ENCODE measurements at regions not wholly inside any gene's neighbourhood (a gene's known extent, or its start where the extent isn't known, plus 50 kb on each side); places are given as distances from the start of the nearest gene placed in this dataset.

DNA sequence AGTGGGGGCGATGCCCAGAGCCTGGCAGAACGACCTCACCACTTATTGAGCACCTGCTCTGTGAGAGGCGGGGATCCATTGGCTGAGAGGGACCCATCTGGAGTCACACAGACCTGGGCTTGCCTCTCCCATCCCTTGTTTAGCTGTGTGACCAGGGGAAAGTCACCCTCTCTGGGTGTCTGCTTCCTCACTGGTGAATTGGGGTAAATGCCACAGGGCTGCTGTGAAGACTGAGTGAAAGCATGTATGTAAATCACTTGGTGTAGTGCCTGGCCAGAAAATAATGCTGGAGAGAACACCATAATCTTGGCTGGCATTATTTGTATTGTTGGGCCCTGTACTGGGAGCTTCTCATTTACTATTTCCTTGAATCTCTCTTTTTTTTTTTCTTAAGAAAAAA, 83.4 kb upstream of the PRL start:
- 71 to 97% methylated on average over 3 of the region's 3 CpGs for WGBS, 2 donors
- peak in 1 of 2 donors; percentile 25 for DNase-seq

DNA sequence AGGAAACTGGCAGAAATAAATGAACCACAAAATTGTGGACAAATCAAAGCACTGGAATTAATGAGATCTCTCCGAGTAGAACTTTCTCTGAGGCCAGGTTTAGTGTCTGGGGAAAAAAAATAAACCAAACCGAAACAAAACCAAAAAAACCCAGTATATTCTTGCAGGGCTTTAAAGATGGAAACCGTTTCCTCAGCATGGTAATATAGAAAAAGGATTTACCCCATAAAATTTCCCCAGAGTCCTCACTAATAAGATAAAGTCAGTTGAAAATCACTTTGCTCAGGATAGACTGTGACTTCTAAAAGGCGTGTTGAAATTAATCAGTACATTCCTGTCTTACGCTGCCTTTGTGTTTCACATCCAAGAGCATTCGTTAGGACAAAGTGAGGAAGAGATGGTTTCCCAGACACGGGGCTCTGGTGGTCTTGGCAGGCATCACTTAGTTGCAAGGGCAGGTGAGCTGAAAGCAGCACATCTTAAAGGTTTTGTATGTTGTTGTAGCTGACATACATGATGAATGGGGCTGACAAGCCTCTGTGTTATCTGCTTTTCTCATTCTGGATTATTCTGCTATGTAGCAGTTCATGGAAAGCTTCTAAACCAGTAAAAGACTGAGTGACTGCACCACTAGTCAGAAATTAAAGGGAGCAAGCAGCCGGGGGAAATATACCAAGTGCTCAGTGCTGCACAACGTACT, 85.2 kb upstream of the PRL start:
- Histone ChIP-seq H3K9me3 (no peaks in the 10 kb centered on the region), H3K27me3 (no peaks in the 10 kb centered on the region), H3K4me3 (no peak overlapping the region), H3K27ac (no peak overlapping the region), H3K4me1 (no peaks in the 10 kb centered on the region), H3K36me3 (no peaks in the 10 kb centered on the region)
- TF ChIP-seq, protein P1, sequence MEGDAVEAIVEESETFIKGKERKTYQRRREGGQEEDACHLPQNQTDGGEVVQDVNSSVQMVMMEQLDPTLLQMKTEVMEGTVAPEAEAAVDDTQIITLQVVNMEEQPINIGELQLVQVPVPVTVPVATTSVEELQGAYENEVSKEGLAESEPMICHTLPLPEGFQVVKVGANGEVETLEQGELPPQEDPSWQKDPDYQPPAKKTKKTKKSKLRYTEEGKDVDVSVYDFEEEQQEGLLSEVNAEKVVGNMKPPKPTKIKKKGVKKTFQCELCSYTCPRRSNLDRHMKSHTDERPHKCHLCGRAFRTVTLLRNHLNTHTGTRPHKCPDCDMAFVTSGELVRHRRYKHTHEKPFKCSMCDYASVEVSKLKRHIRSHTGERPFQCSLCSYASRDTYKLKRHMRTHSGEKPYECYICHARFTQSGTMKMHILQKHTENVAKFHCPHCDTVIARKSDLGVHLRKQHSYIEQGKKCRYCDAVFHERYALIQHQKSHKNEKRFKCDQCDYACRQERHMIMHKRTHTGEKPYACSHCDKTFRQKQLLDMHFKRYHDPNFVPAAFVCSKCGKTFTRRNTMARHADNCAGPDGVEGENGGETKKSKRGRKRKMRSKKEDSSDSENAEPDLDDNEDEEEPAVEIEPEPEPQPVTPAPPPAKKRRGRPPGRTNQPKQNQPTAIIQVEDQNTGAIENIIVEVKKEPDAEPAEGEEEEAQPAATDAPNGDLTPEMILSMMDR (IDR thresholded peaks at IDR 0.05), result no peak
- no peak for TF ChIP-seq EP300 (IDR thresholded peaks at IDR 0.05)
- TF ChIP-seq POLR2A (IDR thresholded peaks at IDR 0.05), result no peak
- TF ChIP-seq POLR2AphosphoS5 (IDR thresholded peaks at IDR 0.05), result no peak
- WGBS, 2 donors, result 84 to 92% methylated on average over 9 of the region's 9 CpGs
- DNase-seq (no peak), ATAC-seq (ENCODE audit: low FRiP score in 2 of 2) (no peak)

More for the DNA sequence above, 83.4 kb upstream of the PRL start:
- Histone ChIP-seq H3K27me3 (no peaks in the 10 kb centered on the region), H3K4me1 (no peaks in the 10 kb centered on the region), H3K36me3 (no peaks in the 10 kb centered on the region), H3K9me3 (no peaks in the 10 kb centered on the region), H3K27ac (no peak overlapping the region), H3K4me3 (no peak overlapping the region)
- TF ChIP-seq, protein P1 (IDR thresholded peaks at IDR 0.05), result no peak
- TF ChIP-seq POLR2AphosphoS5 (IDR thresholded peaks at IDR 0.05) (no peak), EP300 (IDR thresholded peaks at IDR 0.05) (no peak), POLR2A (IDR thresholded peaks at IDR 0.05) (no peak)
- ATAC-seq (ENCODE audit: low FRiP score in 2 of 2), result no peak

DNA sequence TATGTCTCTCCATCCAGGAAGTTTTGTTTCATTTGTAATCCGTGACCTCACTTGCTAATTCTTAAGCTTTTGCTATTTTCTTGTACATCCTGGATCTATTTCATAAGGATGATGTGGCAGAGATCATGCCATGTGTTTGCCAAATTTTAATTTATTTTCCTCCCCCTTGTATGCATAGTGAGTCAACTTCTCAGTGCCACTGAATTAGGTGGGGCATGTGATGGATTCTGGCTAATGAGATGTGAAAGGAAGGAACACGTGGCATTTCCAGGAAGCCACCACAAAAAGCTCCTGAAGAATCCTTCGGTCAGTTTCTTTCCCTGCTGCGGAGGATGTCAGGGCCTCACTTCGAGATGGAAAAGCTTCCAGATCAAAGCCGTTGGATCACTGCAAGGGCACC, 86.2 kb upstream of the PRL start:
- TF ChIP-seq, protein P1 (IDR thresholded peaks at IDR 0.05), result no peak
- TF ChIP-seq POLR2A (IDR thresholded peaks at IDR 0.05), result no peak
- TF ChIP-seq POLR2AphosphoS5 (IDR thresholded peaks at IDR 0.05), result no peak
- TF ChIP-seq EP300 (IDR thresholded peaks at IDR 0.05), result no peak
- no peaks in the 10 kb centered on the region for H3K9me3 ChIP-seq
- DNase-seq (no peak), ATAC-seq (ENCODE audit: low FRiP score in 2 of 2) (no peak)
- no peaks in the 10 kb centered on the region for H3K4me1 ChIP-seq
- H3K4me3 ChIP-seq, result no peak overlapping the region
- H3K27ac ChIP-seq, result no peak overlapping the region
- WGBS, 2 donors, result 86% methylated on average over 6 of the region's 6 CpGs
- no peaks in the 10 kb centered on the region for H3K36me3 ChIP-seq
- no peaks in the 10 kb centered on the region for H3K27me3 ChIP-seq

DNA sequence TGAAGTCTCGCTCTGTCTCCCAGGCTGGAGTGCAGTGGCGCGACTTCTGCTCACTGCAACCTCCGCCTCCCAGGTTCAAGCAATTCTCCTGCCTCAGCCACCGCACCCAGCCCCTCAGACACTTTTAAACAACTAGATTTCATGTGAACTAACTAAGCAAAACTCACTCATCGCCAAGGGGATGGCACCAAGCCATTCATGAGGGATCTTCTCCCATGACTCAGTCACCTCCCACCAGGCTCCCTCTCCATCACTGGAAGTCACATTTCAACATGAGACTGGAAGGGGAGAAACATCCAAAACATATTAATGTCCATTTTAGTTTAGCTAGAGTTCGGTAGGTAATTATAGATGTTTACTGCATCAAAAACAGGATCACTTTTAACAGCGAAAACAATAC, 95.9 kb upstream of the PRL start:
- Histone ChIP-seq H3K27me3 (no peaks in the 10 kb centered on the region), H3K27ac (no peak overlapping the region), H3K4me3 (no peak overlapping the region), H3K9me3 (no peaks in the 10 kb centered on the region), H3K4me1 (no peaks in the 10 kb centered on the region), H3K36me3 (no peaks in the 10 kb centered on the region)
- TF ChIP-seq POLR2A (IDR thresholded peaks at IDR 0.05) (no peak), EP300 (IDR thresholded peaks at IDR 0.05) (no peak), POLR2AphosphoS5 (IDR thresholded peaks at IDR 0.05) (no peak)
- TF ChIP-seq, protein P1 (IDR thresholded peaks at IDR 0.05), result no peak
- DNase-seq, result no peak
- WGBS, 2 donors, result 94 to 97% methylated on average over 8 of the region's 8 CpGs
- no peak for ATAC-seq (ENCODE audit: low FRiP score in 2 of 2)

DNA sequence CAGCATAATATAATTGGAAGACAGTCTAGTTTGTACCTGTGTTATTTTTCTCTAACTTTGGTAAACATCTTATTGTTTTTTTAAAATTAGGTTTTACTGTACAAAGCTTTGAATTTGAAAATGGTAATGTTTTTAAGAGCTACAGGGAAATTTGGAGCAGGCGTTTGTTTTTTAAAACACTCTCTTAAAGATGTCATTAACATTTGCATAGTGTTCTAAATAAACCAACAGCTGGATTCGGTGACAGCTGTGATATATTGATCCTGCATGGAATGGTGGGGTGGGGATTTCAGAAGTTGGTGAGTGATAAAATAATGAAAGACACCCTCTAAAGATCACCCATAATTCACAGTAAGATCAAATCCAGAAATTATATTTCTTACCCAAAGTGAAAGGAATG, 97.9 kb upstream of the PRL start:
- Histone ChIP-seq H3K36me3 (no peaks in the 10 kb centered on the region), H3K4me1 (no peaks in the 10 kb centered on the region), H3K27me3 (no peaks in the 10 kb centered on the region), H3K9me3 (no peaks in the 10 kb centered on the region), H3K27ac (no peak overlapping the region), H3K4me3 (no peak overlapping the region)
- WGBS, 2 donors, result 80 to 81% methylated on average over 2 of the region's 2 CpGs
- no peak for ATAC-seq (ENCODE audit: low FRiP score in 2 of 2)
- no peak for DNase-seq
- TF ChIP-seq EP300 (IDR thresholded peaks at IDR 0.05), result no peak
- no peak for TF ChIP-seq POLR2AphosphoS5 (IDR thresholded peaks at IDR 0.05)
- TF ChIP-seq POLR2A (IDR thresholded peaks at IDR 0.05), result no peak
- TF ChIP-seq, protein P1 (IDR thresholded peaks at IDR 0.05), result no peak

All from upper lobe of left lung (tissue), 6 donors.